GM23338 (cell line): ENCODE measurements at regions not wholly inside any gene's neighbourhood (a gene's known extent, or its start where the extent isn't known, plus 50 kb on each side); places are given as distances from the start of the nearest gene placed in this dataset.

Experiments
- ATAC-seq: fragments of 200-7000 bp; cut with Tn5 transposase; 3 replicates; pipeline ENCODE4 v1.9.1; 2020
- DNase-seq: peaks from one replicate; pipeline ENCODE4 v3.0.0-alpha.2; 2015; ENCODE audit warnings: low spot score
- H2AFZ ChIP-seq: fragments of 200-600 bp; sonication (generic); 2 replicates; pipeline ENCODE4 v1.8.0; 2016; ENCODE audit warnings: antibody characterized with exemption, mild to moderate bottlenecking, moderate library complexity
- H3F3A ChIP-seq: fragments of 200-600 bp; sonication (generic); replicated peaks from 2 replicates; pipeline ENCODE4 v1.8.0; 2017; ENCODE audit warnings: antibody characterized with exemption, mixed run types, low read depth
- H3K27ac ChIP-seq: fragments of 200-600 bp; sonication (generic); 2 replicates; pipeline ENCODE4 v1.6.1; 2016; ENCODE audit warnings: low read depth
- H3K27me3 ChIP-seq: fragments of 200-600 bp; sonication (generic); 2 replicates; pipeline ENCODE4 v1.8.0; 2016; ENCODE audit warnings: mild to moderate bottlenecking, mixed run types, moderate library complexity; ENCODE audit not compliant: insufficient read depth
- H3K36me3 ChIP-seq: fragments of 200-600 bp; sonication (generic); 2 replicates; pipeline ENCODE4 v1.8.0; 2016; ENCODE audit warnings: mild to moderate bottlenecking; ENCODE audit not compliant: insufficient read depth
- H3K4me1 ChIP-seq: fragments of 200-600 bp; sonication (generic); 2 replicates; pipeline ENCODE4 v1.8.0; 2016; ENCODE audit warnings: mild to moderate bottlenecking, moderate library complexity; ENCODE audit not compliant: insufficient read depth
- H3K4me2 ChIP-seq: fragments of 200-600 bp; sonication (generic); 2 replicates; pipeline ENCODE4 v1.7.1; 2017; ENCODE audit warnings: mixed run types
- H3K4me3 ChIP-seq: fragments of 200-600 bp; sonication (generic); 2 replicates; pipeline ENCODE4 v1.6.1; 2016; ENCODE audit warnings: mixed run types
- H3K79me2 ChIP-seq: fragments of 200-600 bp; sonication (generic); replicated peaks from 2 replicates; pipeline ENCODE4 v1.8.0; 2017; ENCODE audit warnings: mild to moderate bottlenecking; ENCODE audit not compliant: insufficient read depth
- H3K9me2 ChIP-seq: fragments of 200-600 bp; sonication (generic); 2 replicates; pipeline ENCODE4 v1.8.0; 2017; ENCODE audit not compliant: insufficient read depth
- H4K20me1 ChIP-seq: fragments of 200-600 bp; sonication (generic); replicated peaks from 2 replicates; pipeline ENCODE4 v1.8.0; 2017; ENCODE audit warnings: mild to moderate bottlenecking; ENCODE audit not compliant: insufficient read depth
- H3K27ac Mint-ChIP-seq: 2 replicates; pipeline ENCODE4 v1.8.0; 2020; ENCODE audit warnings: inconsistent platforms, mild to moderate bottlenecking, moderate library complexity, mixed read lengths
- H3K27me3 Mint-ChIP-seq: 3 replicates; pipeline ENCODE4 v1.8.0; 2022; ENCODE audit warnings: low read depth, mild to moderate bottlenecking, moderate library complexity, mixed read lengths, inconsistent platforms; ENCODE audit not compliant: insufficient read depth, poor library complexity
- H3K36me3 Mint-ChIP-seq: 3 replicates; pipeline ENCODE4 v1.8.0; 2021; ENCODE audit warnings: low read depth, mild to moderate bottlenecking, inconsistent platforms, moderate library complexity, mixed read lengths
- H3K4me1 Mint-ChIP-seq: 3 replicates; pipeline ENCODE4 v1.8.0; 2020; ENCODE audit warnings: mild to moderate bottlenecking, inconsistent platforms, mixed read lengths
- H3K4me3 Mint-ChIP-seq: 3 replicates; pipeline ENCODE4 v1.8.0; 2021; ENCODE audit warnings: moderate library complexity, mild to moderate bottlenecking, inconsistent platforms, mixed read lengths
- H3K9me3 Mint-ChIP-seq: 3 replicates; pipeline ENCODE4 v1.8.0; 2020; ENCODE audit warnings: moderate library complexity, mild to moderate bottlenecking, inconsistent platforms, mixed read lengths
- CREB1 ChIP-seq: fragments of 250-450 bp; sonication (Bioruptor Pico); IDR thresholded peaks from 2 replicates; pipeline ENCODE4 v1.5.0; 2020; ENCODE audit warnings: low read depth, mild to moderate bottlenecking, moderate library complexity
- CTCF ChIP-seq, 2 experiments: fragments of 200-600 bp in 1 of 2; sonication (generic) in 1 of 2; conservative IDR thresholded peaks; 2 replicates each; pipeline versions ENCODE4 v1.5.1 to v1.6.1; 2016 to 2017; ENCODE audit warnings: antibody characterized with exemption in 2 of 2, low read depth in 2 of 2, mild to moderate bottlenecking in 2 of 2, moderate library complexity in 1 of 2
- ETS1 ChIP-seq: IDR thresholded peaks from 2 replicates; pipeline ENCODE4 v1.6.1; 2016; ENCODE audit warnings: antibody characterized with exemption
- EZH2 ChIP-seq: fragments of 200-600 bp; sonication (generic); IDR thresholded peaks from one replicate; pipeline ENCODE4 v1.8.0; 2017; ENCODE audit warnings: antibody characterized with exemption, mild to moderate bottlenecking, low read depth; ENCODE audit not compliant: unreplicated experiment
- EZH2phosphoT487 ChIP-seq: fragments of 200-600 bp; sonication (generic); IDR thresholded peaks from one replicate; pipeline ENCODE4 v1.8.1; 2018; ENCODE audit warnings: antibody characterized with exemption; ENCODE audit not compliant: unreplicated experiment
- JUNB ChIP-seq: IDR thresholded peaks from one replicate; pipeline ENCODE4 v1.6.1; 2016; ENCODE audit warnings: antibody characterized with exemption; ENCODE audit not compliant: unreplicated experiment
- NANOG ChIP-seq: IDR thresholded peaks from 2 replicates; pipeline ENCODE4 v1.6.1; 2016; ENCODE audit warnings: antibody characterized with exemption, borderline replicate concordance
- POLR2AphosphoS5 ChIP-seq: IDR thresholded peaks from 2 replicates; pipeline ENCODE4 v1.6.1; 2016; ENCODE audit warnings: antibody characterized with exemption, low read depth
- REST ChIP-seq: IDR thresholded peaks from one replicate; pipeline ENCODE4 v1.6.1; 2018; ENCODE audit warnings: antibody characterized with exemption; ENCODE audit not compliant: unreplicated experiment
- STAT1 ChIP-seq: IDR thresholded peaks from one replicate; pipeline ENCODE4 v1.6.1; 2016; ENCODE audit warnings: antibody characterized with exemption; ENCODE audit not compliant: unreplicated experiment
- ZNF114 ChIP-seq: fragments of 250-450 bp; sonication (Bioruptor Pico); IDR thresholded peaks from 2 replicates; pipeline ENCODE4 v1.5.0; 2020; ENCODE audit warnings: mild to moderate bottlenecking, moderate library complexity
- ZNF331 ChIP-seq: fragments of 250-450 bp; sonication (Bioruptor Pico); IDR thresholded peaks from 2 replicates; pipeline ENCODE4 v1.5.0; 2020; ENCODE audit warnings: low read depth, mild to moderate bottlenecking, moderate library complexity
- ZNF462 ChIP-seq: fragments of 250-450 bp; sonication (Bioruptor Pico); IDR thresholded peaks from 2 replicates; pipeline ENCODE4 v1.5.0; 2020; ENCODE audit warnings: mild to moderate bottlenecking, moderate library complexity

GRCh38 chr2:391696-392095, 103.8 kb upstream of the ALKAL2 start (continued):
- TF ChIP-seq REST (no peak), JUNB (no peak), POLR2AphosphoS5 (no peak), NANOG (no peak)

- H3F3A ChIP-seq, result peaks cover 14% of the 10 kb centered on the region
- no peaks in the 10 kb centered on the region for H3K79me2 ChIP-seq
- no peak for DNase-seq
- ATAC-seq, result no peak
- H2AFZ ChIP-seq, result no peak overlapping the region
- H3K27me3 ChIP-seq, result no peaks in the 10 kb centered on the region
- H3K27ac ChIP-seq, result no peak overlapping the region
- H3K9me2 ChIP-seq, result no peaks in the 10 kb centered on the region
- no peaks in the 10 kb centered on the region for H3K36me3 Mint-ChIP-seq
- H3K4me3 Mint-ChIP-seq, result no peak overlapping the region
- H3K27me3 Mint-ChIP-seq, result peaks cover 5% of the 10 kb centered on the region
- H3K27ac Mint-ChIP-seq, result no peak overlapping the region
- H3K4me3 ChIP-seq, result no peak overlapping the region
- H3K9me3 Mint-ChIP-seq, result no peaks in the 10 kb centered on the region
- H3K36me3 ChIP-seq, result no peaks in the 10 kb centered on the region
- H3K4me1 ChIP-seq, result no peaks in the 10 kb centered on the region
- peaks cover 13% of the 10 kb centered on the region for H3K4me1 Mint-ChIP-seq
- H3K4me2 ChIP-seq, result no peak overlapping the region
- no peaks in the 10 kb centered on the region for H4K20me1 ChIP-seq
- TF ChIP-seq ZNF114 (no peak), CREB1 (CRISPR knock-in tag) (no peak), POLR2AphosphoS5 (no peak), CTCF (conservative IDR thresholded peaks at IDR 0.05; ENCODE audit: low read depth in 2 of 2) (no peak), NANOG (no peak), EZH2phosphoT487 (no peak), EZH2 (no peak), ZNF331 (no peak), JUNB (no peak), ETS1 (no peak), ZNF462 (CRISPR knock-in tag) (no peak), STAT1 (no peak)
These were observed 103.1 kb upstream of the ALKAL2 start for GRCh38 chr2:390959-391358.
